ENCODE measurements at regions not wholly inside any gene's neighbourhood (a gene's known extent, or its start where the extent isn't known, plus 50 kb on each side); places are given as distances from the start of the nearest gene placed in this dataset.
"Not testable (repeated sequence)": the region's sequence is repeated elsewhere in the genome, so short reads cannot be mapped to it uniquely, and the experiment has no call there.

DNA sequence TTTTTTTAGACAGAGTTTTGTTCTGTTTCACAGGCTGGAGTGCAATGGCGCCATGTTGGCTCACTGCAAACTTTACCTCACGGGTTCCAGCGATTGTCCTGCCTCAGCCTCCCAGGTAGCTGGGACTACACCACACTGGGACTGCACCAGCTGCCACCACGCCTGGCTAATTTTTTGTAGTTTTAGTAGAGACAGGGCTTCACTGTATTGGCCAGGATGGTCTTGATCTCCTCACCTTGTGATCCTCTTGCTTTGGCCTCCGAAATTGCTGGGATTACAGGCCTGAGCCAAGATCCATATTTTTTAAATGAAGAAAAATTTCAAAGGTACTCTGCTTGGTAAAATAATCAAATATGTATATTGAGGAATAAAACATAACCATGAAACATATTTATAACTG is 195.8 kb upstream of the TPTE start:
- H3K4me3 ChIP-seq (replicated peaks; ENCODE audit: low read depth, low read length) = not testable (repeated sequence)
- peak; percentile 99 for DNase-seq (ENCODE audit: extremely low read depth, low read depth)

DNA sequence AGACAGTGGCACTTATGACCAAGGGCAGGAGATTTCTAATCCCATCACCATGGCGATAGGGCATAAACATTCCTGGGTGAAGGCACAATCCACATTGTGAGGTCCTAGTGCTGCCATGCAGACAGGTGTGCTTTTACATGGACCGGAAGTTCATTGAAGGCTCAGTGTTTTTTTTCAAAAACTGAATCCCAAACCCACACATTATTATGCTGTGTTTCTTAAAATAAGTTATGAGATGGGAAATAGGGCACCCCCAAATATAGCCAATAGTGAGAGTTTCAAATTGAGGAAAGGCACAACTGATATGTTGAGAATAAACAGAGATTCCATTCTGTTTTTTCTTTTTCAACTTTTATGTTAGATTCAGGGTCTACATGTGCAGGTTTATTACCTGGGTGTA is 195.2 kb upstream of the TPTE start:
- not testable (repeated sequence) for H3K4me3 ChIP-seq (replicated peaks; ENCODE audit: low read depth, low read length)

DNA sequence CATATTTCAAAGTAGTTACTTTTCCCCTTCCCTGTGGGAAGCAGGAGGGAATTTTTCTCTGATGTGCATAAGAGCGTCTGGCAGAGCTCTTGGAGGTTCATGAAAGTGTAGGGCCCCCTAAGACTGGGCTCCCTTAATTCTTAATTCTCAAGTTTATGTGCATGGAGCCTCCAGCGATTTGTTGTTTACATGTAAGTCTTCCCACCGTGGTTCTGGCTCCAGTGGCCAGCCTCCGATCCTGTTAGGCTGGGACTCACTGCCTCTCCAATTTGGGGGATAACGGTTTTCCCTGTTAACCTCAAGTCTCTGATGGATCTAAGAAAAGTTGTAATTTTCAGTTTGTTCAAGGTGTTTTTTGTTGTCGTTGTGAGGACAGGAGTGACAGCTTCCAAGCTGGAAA is 192.7 kb upstream of the TPTE start:
- not testable (repeated sequence) for DNase-seq (ENCODE audit: extremely low read depth, low read depth); H3K4me3 ChIP-seq (replicated peaks; ENCODE audit: low read depth, low read length)

More for the DNA sequence above, 195.2 kb upstream of the TPTE start:
- not testable (repeated sequence) for DNase-seq (ENCODE audit: extremely low read depth, low read depth)

DNA sequence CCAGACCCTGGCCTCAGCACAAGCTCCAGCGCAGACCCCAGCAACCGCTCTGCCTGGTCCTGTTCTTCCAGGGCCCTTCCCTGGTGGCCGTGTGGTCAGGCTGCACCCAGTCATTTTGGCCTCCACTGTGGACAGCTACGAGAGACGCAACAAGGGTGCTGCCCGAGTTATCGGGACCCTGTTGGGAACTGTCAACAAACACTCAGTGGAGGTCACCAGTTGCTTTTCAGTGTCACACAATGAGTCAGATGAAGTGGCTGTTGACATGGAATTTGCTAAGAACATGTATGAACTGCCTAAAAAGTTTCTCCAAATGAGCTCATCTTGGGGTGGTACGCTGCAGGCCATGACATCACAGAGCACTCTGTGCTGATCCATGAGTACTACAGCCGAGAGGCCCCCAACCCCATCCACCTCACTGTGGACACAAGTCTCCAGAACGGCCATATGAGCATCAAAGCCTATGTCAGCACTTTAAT is 190.7 kb upstream of the TPTE start:
- DNase-seq (ENCODE audit: extremely low read depth, low read depth); H3K4me3 ChIP-seq (replicated peaks; ENCODE audit: low read depth, low read length): not testable (repeated sequence)

DNA sequence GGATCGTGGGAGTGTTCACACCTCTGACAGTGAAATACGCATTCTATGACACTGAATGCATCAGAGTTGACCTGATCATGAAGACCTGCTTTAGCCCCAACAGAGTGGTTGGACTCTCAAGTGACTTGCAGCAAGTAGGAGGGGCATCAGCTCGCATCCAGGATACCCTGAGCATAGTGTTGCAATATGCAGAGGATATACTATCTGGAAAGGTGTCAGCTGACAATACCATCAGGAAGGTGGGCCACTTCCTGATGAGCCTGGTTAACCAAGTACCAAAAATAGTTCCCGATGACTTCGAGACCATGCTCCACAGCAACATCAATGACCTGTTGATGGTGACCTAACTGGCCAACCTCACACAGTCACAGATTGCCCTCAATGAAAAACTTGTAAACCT is 190.2 kb upstream of the TPTE start:
- not testable (repeated sequence) for H3K4me3 ChIP-seq (replicated peaks; ENCODE audit: low read depth, low read length); DNase-seq (ENCODE audit: extremely low read depth, low read depth)

DNA sequence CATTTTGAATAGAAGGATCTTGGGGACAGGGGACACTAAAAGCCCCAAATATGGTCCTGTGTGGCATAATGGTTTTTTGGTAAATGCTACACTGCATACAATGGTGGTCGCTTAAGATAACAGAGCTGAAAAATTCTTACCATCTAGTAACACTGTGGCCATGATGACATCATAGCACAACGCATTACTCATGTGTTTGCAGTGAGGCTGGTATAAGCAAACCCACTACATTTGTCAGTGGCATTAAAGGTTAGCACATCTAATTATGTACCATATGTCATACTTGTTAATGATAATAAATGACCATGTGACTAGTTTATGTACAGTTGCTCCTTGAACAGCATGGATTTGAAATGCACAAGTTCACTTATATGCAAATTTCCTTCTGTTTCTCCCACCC is 188.4 kb upstream of the TPTE start:
- not testable (repeated sequence) for H3K4me3 ChIP-seq (replicated peaks; ENCODE audit: low read depth, low read length)

DNA sequence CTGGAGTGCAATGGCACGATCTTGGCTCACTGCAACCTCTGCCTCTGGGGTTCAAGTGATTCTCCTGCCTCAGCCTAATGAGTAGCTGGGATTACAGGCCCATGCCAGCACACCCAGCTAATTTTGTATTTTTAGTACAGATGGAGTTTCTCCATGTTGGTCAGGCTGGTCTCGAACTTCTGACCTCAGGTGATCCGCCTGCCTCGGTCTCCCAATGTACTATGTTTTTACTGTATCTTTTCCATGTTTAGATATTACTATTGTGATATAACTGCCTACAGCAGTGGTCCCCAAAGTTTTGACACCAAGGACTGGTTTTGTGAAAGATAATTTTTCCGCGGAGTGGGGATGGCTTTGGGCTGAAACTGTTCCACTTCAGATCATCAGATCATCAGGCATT is 187.0 kb upstream of the TPTE start:
- DNase-seq (ENCODE audit: extremely low read depth, low read depth); H3K4me3 ChIP-seq (replicated peaks; ENCODE audit: low read depth, low read length): not testable (repeated sequence)

More for the DNA sequence above, 188.4 kb upstream of the TPTE start:
- DNase-seq (ENCODE audit: extremely low read depth, low read depth) = not testable (repeated sequence)

DNA sequence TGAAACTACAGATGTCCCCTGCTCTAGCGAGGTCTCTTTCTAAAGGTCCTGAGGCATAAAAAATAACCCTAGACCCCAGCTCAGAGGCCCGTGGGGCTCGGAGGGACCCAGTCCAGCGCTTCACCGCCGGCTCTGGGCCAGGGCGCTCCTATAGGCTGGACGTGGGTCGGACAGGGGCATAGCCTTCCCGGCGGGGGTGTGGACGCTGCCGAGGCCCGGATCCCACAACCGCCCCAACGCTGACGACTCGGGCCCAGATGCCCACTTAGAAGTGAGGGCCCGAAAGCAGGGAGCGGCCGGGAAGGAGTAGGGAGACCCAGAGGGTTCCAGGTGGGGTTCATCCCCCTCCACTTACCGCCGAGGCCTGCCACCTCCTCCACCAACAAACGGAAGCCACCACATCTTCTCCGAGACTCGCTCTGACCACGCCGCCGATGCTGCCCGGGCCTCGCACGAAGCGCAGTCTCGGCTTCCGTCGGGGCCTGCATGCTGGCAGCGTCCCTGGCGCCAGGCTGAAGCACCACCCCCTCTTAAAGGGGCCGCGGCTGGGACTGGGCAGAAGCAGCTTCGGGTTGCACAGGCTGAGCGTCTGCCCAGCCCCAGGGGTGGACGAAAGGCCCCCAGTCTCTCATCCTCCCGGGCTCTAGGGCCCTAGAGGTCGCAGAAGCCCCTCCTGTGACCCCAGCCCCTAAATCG is 179.0 kb upstream of the TPTE start:
- not testable (repeated sequence) for H3K4me3 ChIP-seq (replicated peaks; ENCODE audit: low read depth, low read length)

DNA sequence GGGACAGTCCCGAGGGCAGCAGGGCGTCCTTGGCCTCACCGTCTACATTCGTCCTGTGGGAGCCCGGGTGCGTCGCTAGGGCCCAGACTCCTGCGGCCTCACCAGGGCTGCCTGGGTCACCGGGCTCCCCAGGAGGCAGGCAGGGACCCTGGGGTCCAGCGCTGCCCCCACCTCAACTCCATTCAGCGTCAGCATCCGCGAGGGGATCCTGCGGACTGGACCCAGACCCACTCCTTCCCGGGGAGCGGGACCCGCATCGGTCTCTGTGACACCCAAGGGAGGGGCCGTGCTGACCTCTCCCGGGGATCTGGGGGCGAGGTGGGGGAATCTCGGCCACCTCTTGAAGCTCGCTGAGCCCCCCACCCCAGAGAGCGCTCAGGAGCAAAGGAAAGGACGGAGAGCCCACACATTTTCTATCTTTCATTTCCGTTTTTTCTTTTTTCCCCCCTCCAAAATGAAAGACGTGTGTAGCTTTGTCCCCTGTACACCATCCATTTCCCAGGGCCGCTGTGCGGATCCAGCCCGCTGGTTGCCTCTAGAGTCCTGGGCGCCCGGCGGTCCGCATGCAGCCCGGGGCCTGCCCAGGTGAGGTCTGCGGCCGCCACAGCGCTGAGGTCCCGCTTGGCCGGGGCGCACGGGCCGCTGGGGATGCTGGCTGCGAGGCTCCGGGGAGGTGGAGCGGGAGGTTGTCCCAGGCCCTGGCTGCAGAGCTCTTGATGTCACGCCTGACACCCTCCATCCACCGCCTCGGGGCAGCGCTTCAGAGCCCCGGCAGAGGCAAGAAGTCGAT is 178.0 kb upstream of the TPTE start:
- not testable (repeated sequence) for H3K4me3 ChIP-seq (replicated peaks; ENCODE audit: low read depth, low read length); DNase-seq (ENCODE audit: extremely low read depth, low read depth)

More for the DNA sequence above, 179.0 kb upstream of the TPTE start:
- not testable (repeated sequence) for DNase-seq (ENCODE audit: extremely low read depth, low read depth)

DNA sequence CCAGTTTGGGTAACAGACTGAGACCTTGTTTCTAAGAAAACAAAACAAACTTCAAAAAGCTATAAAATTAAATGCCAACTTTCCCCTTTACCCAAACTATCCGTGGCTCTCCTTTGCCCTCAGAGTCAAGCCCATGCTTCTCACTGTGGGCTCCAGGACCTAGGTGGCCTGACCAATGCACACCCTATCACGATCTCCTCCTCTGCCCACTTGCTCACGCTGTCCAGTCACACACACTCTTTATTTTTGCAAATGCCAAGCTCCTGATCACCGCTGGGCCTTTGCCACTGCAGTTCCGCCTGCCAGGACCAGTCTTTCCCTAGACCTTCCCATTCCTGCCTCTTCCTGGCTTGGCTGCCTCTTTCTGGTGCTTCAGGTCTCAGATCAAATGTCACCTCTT is 177.1 kb upstream of the TPTE start:
- DNase-seq (ENCODE audit: extremely low read depth, low read depth); H3K4me3 ChIP-seq (replicated peaks; ENCODE audit: low read depth, low read length): not testable (repeated sequence)

DNA sequence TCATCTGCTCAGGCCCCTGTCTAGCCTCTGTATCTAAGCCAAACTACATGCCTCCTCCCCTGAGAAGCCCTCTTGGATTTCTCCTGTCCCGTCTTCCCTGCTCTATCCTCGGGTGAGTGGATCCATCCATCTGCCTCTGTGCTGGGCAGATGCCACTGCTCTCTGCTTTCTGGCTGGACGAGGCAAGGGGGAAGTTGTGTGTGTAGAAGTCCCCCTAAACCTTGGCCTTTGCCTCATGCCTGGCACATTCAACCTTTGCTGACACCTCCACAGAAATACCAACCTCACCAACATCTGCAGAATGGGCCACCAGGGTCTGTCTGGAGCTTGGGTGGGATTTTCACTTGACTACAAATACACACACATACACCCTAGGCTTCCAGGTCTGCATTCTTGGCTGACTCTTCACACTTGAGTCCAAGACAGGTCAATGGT is 176.2 kb upstream of the TPTE start:
- not testable (repeated sequence) for H3K4me3 ChIP-seq (replicated peaks; ENCODE audit: low read depth, low read length); DNase-seq (ENCODE audit: extremely low read depth, low read depth)

DNA sequence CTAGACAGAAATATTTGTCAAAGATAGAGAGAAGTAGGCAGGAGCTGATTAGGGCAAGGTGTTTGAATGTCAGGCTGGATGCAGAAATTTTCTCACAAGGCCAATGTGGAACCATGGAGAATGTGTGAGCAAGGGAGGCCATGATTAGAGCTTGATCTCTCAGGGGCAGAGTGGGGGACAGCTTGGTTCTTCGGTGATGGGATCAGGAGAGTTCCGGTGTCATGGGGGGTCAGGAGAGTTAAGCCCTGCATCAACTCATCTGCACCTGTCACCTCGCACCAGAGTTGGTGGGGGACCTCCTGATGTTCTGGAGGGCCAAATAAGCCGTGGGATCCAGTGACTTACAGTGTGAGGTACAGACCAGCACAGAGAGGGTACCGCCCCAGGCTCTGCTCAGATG is 175.1 kb upstream of the TPTE start:
- not testable (repeated sequence) for H3K4me3 ChIP-seq (replicated peaks; ENCODE audit: low read depth, low read length); DNase-seq (ENCODE audit: extremely low read depth, low read depth)

DNA sequence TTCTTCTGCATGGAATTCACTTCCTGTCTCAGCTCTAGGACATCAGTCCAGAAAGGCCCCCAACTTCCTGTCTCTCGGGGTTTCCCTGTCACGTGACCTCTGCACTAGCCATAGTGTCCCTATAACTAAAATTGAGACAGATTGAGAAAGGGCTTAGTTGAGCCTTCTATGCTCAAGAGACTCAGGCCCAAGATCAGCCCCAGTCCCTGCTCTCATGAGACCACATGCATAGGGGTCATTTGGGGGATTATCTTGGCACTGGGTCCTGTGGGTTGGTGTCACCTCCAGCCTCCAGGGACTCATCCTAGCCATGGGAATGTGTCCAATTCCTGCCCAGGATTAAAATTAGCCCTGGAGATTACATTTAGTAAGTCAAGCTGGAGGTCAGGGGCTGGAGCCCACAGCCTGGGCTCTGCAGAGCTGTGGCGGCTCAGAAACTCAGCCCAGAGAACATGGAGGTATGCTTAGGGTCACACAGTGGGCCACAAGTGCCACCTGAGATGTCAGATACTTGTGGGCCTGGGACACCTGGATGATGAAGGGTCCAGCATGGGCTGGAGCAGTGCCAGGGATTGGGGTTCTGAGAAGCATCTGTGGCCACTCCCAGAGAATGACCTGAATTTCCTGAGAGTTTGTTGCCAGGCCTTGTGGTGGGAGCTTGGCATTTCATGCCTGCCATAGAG is 174.3 kb upstream of the TPTE start:
- H3K4me3 ChIP-seq (replicated peaks; ENCODE audit: low read depth, low read length); DNase-seq (ENCODE audit: extremely low read depth, low read depth): not testable (repeated sequence)

DNA sequence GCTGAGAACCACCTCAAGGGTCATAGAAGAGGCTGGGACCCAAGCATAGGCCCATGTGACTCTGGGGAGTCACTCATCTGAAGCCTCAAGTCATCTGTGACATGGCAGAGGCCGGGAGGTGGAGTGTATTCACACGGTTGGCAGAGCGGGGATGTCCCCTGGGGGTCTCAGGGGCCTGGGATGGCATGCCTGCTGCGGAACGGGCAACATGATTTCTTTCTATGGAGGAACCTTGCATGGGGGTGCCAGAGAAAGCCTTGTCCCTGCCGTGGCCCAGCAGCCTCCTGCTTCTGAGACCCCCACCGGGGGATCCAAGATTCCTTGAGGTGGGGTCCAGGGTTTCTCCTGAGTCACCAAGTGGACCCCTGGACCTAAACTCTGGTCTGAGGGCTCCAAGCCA is 173.7 kb upstream of the TPTE start:
- not testable (repeated sequence) for DNase-seq (ENCODE audit: extremely low read depth, low read depth); H3K4me3 ChIP-seq (replicated peaks; ENCODE audit: low read depth, low read length)

DNA sequence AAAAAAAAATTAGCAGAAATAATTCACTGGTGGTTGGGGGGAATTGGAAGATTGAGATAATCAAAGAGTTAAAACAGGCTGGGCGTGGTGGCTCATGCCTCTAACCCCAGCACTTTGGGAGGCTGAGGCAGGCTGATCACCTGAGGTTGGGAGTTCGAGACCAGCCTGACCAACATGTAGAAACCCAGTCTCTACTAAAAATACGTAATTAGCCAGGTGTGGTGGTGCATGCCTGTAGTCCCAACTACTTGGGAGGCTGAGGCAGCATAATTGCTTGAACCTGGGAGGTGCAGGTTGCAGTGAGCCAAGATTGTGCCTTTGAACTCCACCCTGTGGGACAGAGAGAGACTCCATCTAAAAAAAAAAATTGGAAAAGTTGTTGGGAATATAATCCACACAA is 173.2 kb upstream of the TPTE start:
- not testable (repeated sequence) for DNase-seq (ENCODE audit: extremely low read depth, low read depth); H3K4me3 ChIP-seq (replicated peaks; ENCODE audit: low read depth, low read length)

DNA sequence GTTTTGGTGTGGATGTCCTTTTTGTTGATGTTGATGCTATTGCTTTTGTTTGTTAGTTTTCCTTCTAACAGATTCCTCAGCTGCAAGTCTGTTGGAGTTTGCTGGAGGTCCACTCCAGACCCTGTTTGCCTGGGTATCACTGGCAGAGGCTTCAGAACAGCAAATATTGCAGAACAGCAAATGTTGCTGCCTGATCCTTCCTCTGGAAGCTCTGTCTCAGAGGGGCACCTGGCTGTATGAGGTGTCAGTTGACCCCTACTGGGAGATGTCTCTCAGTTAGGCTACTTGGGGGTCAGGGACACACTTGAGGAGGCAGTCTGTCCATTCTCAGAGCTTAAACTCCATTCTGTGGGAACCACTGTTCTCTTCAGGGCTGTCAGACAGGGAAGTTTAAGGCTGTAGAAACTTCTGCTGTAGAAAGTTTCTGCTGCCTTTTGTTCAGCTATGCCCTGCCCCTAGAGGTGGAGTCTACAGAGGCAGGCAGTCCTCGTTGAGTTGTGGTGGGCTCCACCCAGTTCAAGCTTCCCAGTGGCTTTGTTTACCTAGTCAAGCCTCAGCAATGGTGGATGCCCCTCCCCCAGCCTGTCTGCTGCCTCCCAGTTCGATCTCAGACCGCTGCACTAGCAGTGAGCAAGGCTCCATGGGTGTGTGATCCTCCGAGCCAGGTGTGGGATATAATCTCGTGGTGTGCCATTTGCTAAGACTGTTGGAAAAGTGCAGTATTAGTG is 166.4 kb upstream of the TPTE start:
- DNase-seq (ENCODE audit: extremely low read depth, low read depth); H3K4me3 ChIP-seq (replicated peaks; ENCODE audit: low read depth, low read length): not testable (repeated sequence)

DNA sequence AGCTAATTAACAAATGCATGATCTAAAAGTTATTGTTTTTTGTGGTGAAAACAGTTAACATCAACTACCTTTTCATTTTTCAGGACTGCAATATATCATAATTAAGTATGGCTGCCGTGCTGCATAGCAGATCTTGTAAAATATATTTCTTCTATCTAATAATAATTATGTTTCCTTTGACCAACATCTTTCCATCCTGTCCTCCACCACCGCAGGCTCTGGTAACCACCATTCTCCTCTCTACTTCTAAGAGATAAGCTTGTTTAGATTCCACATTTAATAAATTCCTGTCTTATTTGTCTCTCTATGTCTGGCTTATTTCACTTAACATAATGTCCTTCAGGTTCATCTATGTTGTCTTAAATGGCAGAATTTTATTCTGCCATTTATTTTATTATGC is 162.3 kb upstream of the TPTE start:
- not testable (repeated sequence) for DNase-seq (ENCODE audit: extremely low read depth, low read depth); H3K4me3 ChIP-seq (replicated peaks; ENCODE audit: low read depth, low read length)

DNA sequence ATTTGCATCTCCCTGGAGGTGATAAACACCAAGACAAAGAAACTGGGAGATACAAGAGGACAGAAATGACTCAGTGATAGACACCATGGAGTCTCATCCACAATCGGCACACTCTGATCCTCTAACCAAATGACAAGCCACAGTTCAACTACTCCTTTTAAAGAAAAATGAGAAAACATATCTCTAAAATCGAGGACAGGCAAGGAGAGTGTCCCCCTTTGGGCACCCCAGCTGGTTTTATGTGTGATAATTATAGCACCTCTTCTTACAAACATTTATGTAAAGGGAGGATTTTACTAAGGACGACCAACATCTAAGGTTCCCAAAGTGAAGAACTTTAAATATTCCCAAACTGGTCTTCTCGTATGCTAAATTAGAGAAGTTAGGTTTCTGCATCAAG is 161.5 kb upstream of the TPTE start:
- not testable (repeated sequence) for H3K4me3 ChIP-seq (replicated peaks; ENCODE audit: low read depth, low read length); DNase-seq (ENCODE audit: extremely low read depth, low read depth)

Measured in HFF-Myc (cell line).